Mesendoderm (in vitro differentiated cells): ENCODE measurements at regions not wholly inside any gene's neighbourhood (a gene's known extent, or its start where the extent isn't known, plus 50 kb on each side); places are given as distances from the start of the nearest gene placed in this dataset.

Source experiments
- DNase-seq: peaks from one replicate; pipeline ENCODE4 v3.0.0; 2013
- H2AK5ac ChIP-seq: 2 replicates; pipeline ENCODE4 v1.6.1; 2013; ENCODE audit warnings: low read length, inconsistent platforms
- H2BK120ac ChIP-seq: 2 replicates; pipeline ENCODE4 v1.6.1; 2013; ENCODE audit warnings: low read depth, mild to moderate bottlenecking, low read length, moderate library complexity, mixed read lengths
- H2BK15ac ChIP-seq: replicated peaks from 2 replicates; pipeline ENCODE4 v1.6.1; 2013; ENCODE audit warnings: low read depth, mild to moderate bottlenecking, moderate library complexity
- H2BK5ac ChIP-seq: 2 replicates; pipeline ENCODE4 v1.6.1; 2013; ENCODE audit warnings: low read length, inconsistent platforms
- H3K18ac ChIP-seq: 2 replicates; pipeline ENCODE4 v1.6.1; 2013; ENCODE audit warnings: mild to moderate bottlenecking, low read length, mixed read lengths
- H3K23ac ChIP-seq: one replicate; pipeline ENCODE4 v1.6.1; 2013; ENCODE audit warnings: low read length
- H3K27ac ChIP-seq: 2 replicates; pipeline ENCODE4 v1.5.1; 2013; ENCODE audit warnings: low read depth, mild to moderate bottlenecking, inconsistent platforms, low read length, moderate library complexity
- H3K27me3 ChIP-seq: 2 replicates; pipeline ENCODE4 v1.6.1; 2013; ENCODE audit warnings: low read length, control low read depth, mild to moderate bottlenecking, inconsistent platforms; ENCODE audit not compliant: insufficient read depth, poor library complexity
- H3K36me3 ChIP-seq: 2 replicates; pipeline ENCODE4 v1.6.1; 2013; ENCODE audit warnings: low read length, inconsistent platforms; ENCODE audit not compliant: control insufficient read depth, insufficient read depth
- H3K4ac ChIP-seq: one replicate; pipeline ENCODE4 v1.6.1; 2013; ENCODE audit warnings: low read depth, mild to moderate bottlenecking, low read length, moderate library complexity
- H3K4me1 ChIP-seq: 2 replicates; pipeline ENCODE4 v1.6.1; 2013; ENCODE audit warnings: low read depth, low read length, inconsistent platforms; ENCODE audit not compliant: control insufficient read depth
- H3K4me2 ChIP-seq: 2 replicates; pipeline ENCODE4 v1.6.1; 2013; ENCODE audit warnings: low read length
- H3K4me3 ChIP-seq: 2 replicates; pipeline ENCODE4 v1.5.1; 2013; ENCODE audit warnings: mild to moderate bottlenecking, low read length
- H3K56ac ChIP-seq: one replicate; pipeline ENCODE4 v1.6.1; 2013; ENCODE audit warnings: low read length
- H3K79me1 ChIP-seq: 2 replicates; pipeline ENCODE4 v1.6.1; 2013; ENCODE audit warnings: low read length, inconsistent platforms
- H3K79me2 ChIP-seq: 2 replicates; pipeline ENCODE4 v1.6.1; 2013; ENCODE audit warnings: mild to moderate bottlenecking, low read length; ENCODE audit not compliant: control insufficient read depth, insufficient read depth
- H3K9ac ChIP-seq: 2 replicates; pipeline ENCODE4 v1.6.1; 2013; ENCODE audit warnings: low read length, inconsistent platforms
- H4K5ac ChIP-seq: one replicate; pipeline ENCODE4 v1.6.1; 2013; ENCODE audit warnings: low read length
- H4K8ac ChIP-seq: one replicate; pipeline ENCODE4 v1.6.1; 2013; ENCODE audit warnings: low read depth, mild to moderate bottlenecking, control low read depth, low read length, moderate library complexity
- whole genome bisulfite sequencing: extraction: QIAGEN DNeasy Blood & Tissue Kit; methylation state at CpG from one replicate; pipeline ENCODE4 v1.1.7; 2013; ENCODE audit warnings: low lambda C conversion rate, missing lambda C conversion rate; ENCODE audit not compliant: insufficient coverage; ENCODE audit errors: extremely low coverage; 5-methylcytosine and 5-hydroxymethylcytosine counted together

DNA sequence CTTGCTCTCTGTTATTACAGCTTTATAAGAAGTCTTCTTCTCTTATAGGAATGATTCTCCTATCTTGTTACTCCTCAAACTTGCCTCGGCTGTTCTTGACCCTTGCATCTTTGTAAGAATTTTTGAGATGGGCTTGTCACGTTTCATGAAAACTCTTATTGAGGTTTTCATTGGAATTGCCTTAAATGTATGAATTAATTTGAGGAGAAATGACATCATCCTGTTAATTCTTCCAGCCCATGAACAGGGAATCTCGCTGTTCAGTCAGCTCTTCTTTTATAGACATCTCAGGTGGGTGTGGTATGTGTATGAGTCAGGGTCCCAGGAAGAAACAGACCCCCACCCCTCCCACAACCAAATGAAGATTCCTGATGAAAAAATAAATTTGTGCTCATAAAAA is 107.1 kb upstream of the MYL2 start:
- Histone ChIP-seq H2AK5ac (no peak overlapping the region), H3K4ac (no peak overlapping the region), H3K4me1 (no peaks in the 10 kb centered on the region), H4K5ac (no peak overlapping the region), H2BK120ac (no peak overlapping the region), H3K4me3 (no peak overlapping the region), H3K23ac (no peak overlapping the region), H2BK5ac (no peak overlapping the region), H3K79me1 (no peaks in the 10 kb centered on the region), H3K18ac (no peak overlapping the region), H3K4me2 (no peak overlapping the region), H2BK15ac (no peak overlapping the region), H3K36me3 (no peaks in the 10 kb centered on the region), H3K56ac (no peak overlapping the region), H3K79me2 (no peaks in the 10 kb centered on the region), H4K8ac (no peak overlapping the region), H3K9ac (no peak overlapping the region), H3K27ac (no peak overlapping the region), H3K27me3 (no peaks in the 10 kb centered on the region)
- WGBS, result no CpG with 5 or more reads among the region's 3 CpGs
- no peak for DNase-seq

DNA sequence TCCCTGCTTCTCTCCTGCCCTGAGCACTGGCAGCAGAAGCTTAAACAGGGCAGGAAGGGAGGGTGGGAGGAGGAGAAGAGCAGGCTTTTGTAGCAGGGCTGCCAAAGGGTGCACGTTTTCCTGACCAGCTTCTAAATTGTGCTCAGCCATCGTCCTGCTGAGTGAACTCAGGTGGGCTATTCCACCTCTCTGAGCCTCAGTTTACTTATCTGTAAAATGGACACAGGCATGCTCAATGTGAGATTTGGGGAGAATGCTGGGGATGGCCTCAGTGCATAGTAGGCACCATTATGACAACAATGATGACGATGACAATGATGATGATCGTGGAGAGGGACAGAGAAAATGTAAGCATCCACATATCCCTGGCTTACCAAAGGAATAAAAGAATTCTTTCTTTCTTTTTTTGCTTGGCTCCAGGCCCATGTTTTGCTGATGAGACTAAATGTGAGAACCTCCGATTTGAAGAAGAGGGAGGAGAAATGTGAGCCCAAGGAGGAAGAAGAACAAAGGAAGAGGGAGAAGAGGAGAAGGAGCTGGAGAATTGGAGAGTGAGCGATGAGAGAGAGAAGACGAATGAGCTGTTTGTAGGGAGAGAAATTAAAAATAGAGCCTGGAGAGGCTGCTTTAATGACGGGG is 105.5 kb upstream of the MYL2 start:
- H3K4me3 ChIP-seq, result no peak overlapping the region
- no peak overlapping the region for H3K27ac ChIP-seq
- H3K79me1 ChIP-seq, result no peaks in the 10 kb centered on the region
- H2BK15ac ChIP-seq, result no peak overlapping the region
- H3K4me2 ChIP-seq, result no peak overlapping the region
- H3K79me2 ChIP-seq, result no peaks in the 10 kb centered on the region
- no peak overlapping the region for H3K18ac ChIP-seq
- H4K8ac ChIP-seq, result no peak overlapping the region
- H3K36me3 ChIP-seq, result no peaks in the 10 kb centered on the region
- no peak overlapping the region for H3K4ac ChIP-seq
- H3K27me3 ChIP-seq, result no peaks in the 10 kb centered on the region
- no peak overlapping the region for H2BK5ac ChIP-seq
- H4K5ac ChIP-seq, result no peak overlapping the region
- no CpG with 5 or more reads among the region's 8 CpGs for WGBS
- H3K23ac ChIP-seq, result peak overlapping the region; percentile 9
- H3K4me1 ChIP-seq, result no peaks in the 10 kb centered on the region
- no peak overlapping the region for H3K9ac ChIP-seq
- H3K56ac ChIP-seq, result no peak overlapping the region
- no peak for DNase-seq
- no peak overlapping the region for H2AK5ac ChIP-seq
- H2BK120ac ChIP-seq, result no peak overlapping the region

DNA sequence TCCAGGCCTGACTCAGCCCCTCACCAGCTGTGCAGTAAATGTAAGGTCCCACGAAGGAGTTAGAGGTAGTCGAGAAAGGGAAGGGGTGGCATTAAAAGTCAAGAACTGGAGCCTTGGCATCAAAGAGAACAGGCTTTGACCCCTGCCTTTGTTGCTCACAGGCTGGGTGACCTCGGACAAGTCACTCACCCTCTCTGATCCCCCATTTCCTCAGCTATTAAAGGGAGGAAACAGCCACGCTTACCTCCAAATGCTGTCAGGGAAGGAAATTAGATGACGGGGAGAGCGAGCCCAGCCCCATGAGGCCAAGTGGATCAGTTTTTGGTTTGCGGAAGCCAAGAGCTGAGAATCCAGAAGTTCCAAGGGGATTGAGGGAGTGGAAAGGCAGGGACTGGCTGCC is 104.9 kb upstream of the MYL2 start:
- Histone ChIP-seq H3K27ac (no peak overlapping the region), H2BK15ac (no peak overlapping the region), H3K4me2 (no peak overlapping the region), H3K27me3 (no peaks in the 10 kb centered on the region), H2BK120ac (no peak overlapping the region), H2BK5ac (no peak overlapping the region), H3K4me1 (no peaks in the 10 kb centered on the region), H3K4ac (no peak overlapping the region), H3K79me1 (no peaks in the 10 kb centered on the region), H3K18ac (no peak overlapping the region), H3K4me3 (no peak overlapping the region), H4K5ac (no peak overlapping the region), H3K23ac (no peak overlapping the region), H3K79me2 (no peaks in the 10 kb centered on the region), H3K56ac (no peak overlapping the region), H4K8ac (no peak overlapping the region), H2AK5ac (no peak overlapping the region), H3K36me3 (no peaks in the 10 kb centered on the region), H3K9ac (no peak overlapping the region)
- no CpG with 5 or more reads among the region's 7 CpGs for WGBS
- DNase-seq, result no peak

DNA sequence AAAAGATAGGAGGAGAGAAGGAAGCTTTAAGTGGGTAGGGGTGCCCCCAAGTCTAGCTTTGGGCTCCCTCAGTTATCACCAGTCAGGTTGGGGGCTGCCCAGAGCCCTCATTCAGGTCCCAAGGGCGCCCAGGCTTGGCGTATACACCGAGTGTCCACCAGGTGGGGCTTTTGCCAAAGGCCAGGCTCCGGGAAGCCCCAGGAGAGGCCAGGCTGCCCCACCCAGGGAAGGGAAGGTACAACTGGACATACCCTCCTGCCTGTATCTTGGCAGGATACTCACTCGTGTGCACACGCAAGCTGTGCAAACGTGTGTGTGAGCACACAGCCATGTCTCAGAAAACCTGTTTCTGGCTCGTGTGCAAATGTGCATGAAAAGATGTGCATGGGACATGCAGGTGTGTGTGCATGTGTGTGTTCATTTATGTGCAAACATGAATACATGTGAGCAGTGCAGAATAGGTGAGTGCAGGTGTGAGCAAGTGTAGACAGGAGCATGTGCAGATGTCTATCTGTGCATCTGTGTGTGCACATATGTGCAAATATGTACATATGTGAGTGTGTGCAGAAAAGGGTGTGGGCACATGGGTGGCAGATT is 103.9 kb upstream of the MYL2 start:
- Histone ChIP-seq H3K36me3 (no peaks in the 10 kb centered on the region), H3K18ac (no peak overlapping the region), H2BK15ac (no peak overlapping the region), H3K4me3 (no peak overlapping the region), H3K4me1 (no peaks in the 10 kb centered on the region), H2BK5ac (no peak overlapping the region), H3K23ac (no peak overlapping the region), H3K56ac (no peak overlapping the region), H2BK120ac (no peak overlapping the region), H4K5ac (no peak overlapping the region), H3K4me2 (no peak overlapping the region), H3K4ac (no peak overlapping the region), H3K9ac (no peak overlapping the region), H3K27ac (no peak overlapping the region), H4K8ac (no peak overlapping the region), H3K79me2 (no peaks in the 10 kb centered on the region), H2AK5ac (no peak overlapping the region), H3K27me3 (no peaks in the 10 kb centered on the region), H3K79me1 (no peaks in the 10 kb centered on the region)
- WGBS, result no CpG with 5 or more reads among the region's 8 CpGs
- peak; percentile 61 for DNase-seq

DNA sequence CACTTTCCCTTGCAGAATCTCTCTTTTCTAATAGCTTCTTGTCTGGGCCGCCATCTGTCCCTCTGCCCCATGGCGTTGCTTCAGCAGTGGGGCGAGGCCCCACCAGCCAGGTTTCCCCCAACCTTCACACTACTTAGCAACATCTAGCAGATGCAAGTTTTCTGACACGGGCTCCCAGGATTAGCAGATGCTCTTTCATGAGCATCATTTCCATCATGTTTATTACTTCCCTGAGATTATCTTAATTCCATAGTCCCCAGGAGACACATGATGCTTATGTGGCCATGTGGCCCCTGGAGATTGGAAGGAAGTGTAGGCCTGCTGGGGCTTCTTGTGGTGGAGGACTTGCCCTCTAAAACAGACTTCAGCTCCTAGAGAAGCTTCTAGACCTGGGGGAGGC is 102.0 kb upstream of the MYL2 start:
- Histone ChIP-seq H3K4me2 (no peak overlapping the region), H2BK15ac (no peak overlapping the region), H3K27me3 (no peaks in the 10 kb centered on the region), H2BK5ac (no peak overlapping the region), H3K56ac (no peak overlapping the region), H2AK5ac (no peak overlapping the region), H3K4me1 (no peaks in the 10 kb centered on the region), H3K4ac (no peak overlapping the region), H3K23ac (no peak overlapping the region), H3K79me1 (no peaks in the 10 kb centered on the region), H3K9ac (no peak overlapping the region), H4K8ac (no peak overlapping the region), H4K5ac (no peak overlapping the region), H3K27ac (no peak overlapping the region), H2BK120ac (no peak overlapping the region), H3K36me3 (no peaks in the 10 kb centered on the region), H3K18ac (no peak overlapping the region), H3K4me3 (no peak overlapping the region), H3K79me2 (no peaks in the 10 kb centered on the region)
- WGBS, result no CpG with 5 or more reads among the region's 4 CpGs
- DNase-seq, result no peak

DNA sequence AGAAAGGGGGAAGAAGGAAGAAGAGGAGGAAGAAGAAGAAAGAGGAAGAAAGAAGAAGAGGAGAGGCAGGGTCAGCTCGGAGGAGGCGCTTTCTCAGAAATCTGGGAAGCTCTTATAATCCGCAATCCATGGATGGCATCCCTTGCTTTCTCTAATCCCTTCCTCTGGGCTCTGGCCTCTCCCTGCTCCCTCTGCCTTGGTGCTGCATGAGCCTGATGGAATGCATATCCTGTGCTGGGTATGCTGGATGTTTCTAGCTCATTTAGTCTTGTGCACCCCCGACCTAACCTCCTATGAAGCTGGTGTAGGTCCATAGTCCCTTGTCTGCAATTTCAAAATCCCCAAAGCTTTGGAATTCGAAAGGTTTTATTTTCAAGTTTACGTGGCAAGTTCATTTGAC is 94.2 kb upstream of the MYL2 start:
- no peak overlapping the region for H4K8ac ChIP-seq
- no peak overlapping the region for H2BK120ac ChIP-seq
- no peaks in the 10 kb centered on the region for H3K79me1 ChIP-seq
- H3K27ac ChIP-seq, result no peak overlapping the region
- no peak overlapping the region for H3K56ac ChIP-seq
- H2BK5ac ChIP-seq, result no peak overlapping the region
- H3K36me3 ChIP-seq, result no peaks in the 10 kb centered on the region
- no peak overlapping the region for H3K4ac ChIP-seq
- no peaks in the 10 kb centered on the region for H3K4me1 ChIP-seq
- H3K79me2 ChIP-seq, result no peaks in the 10 kb centered on the region
- no peak overlapping the region for H3K4me3 ChIP-seq
- H2BK15ac ChIP-seq, result no peak overlapping the region
- no CpG with 5 or more reads among the region's 6 CpGs for WGBS
- no peak overlapping the region for H4K5ac ChIP-seq
- H3K27me3 ChIP-seq, result no peaks in the 10 kb centered on the region
- no peak overlapping the region for H3K4me2 ChIP-seq
- no peak overlapping the region for H2AK5ac ChIP-seq
- no peak overlapping the region for H3K9ac ChIP-seq
- H3K18ac ChIP-seq, result no peak overlapping the region
- H3K23ac ChIP-seq, result no peak overlapping the region
- peak; percentile 37 for DNase-seq
